Upper lobe of right lung (tissue), 1 donor: ENCODE measurements at regions not wholly inside any gene's neighbourhood (a gene's known extent, or its start where the extent isn't known, plus 50 kb on each side); places are given as distances from the start of the nearest gene placed in this dataset.

ENCODE experiments used
- ATAC-seq: fragments of 200-7000 bp; cut with Tn5 transposase; one replicate; pipeline ENCODE4 v1.9.1; 2020; ENCODE audit warnings: mild to moderate bottlenecking, moderate library complexity
- DNase-seq: peaks from one replicate; pipeline ENCODE4 v3.0.0-alpha.2; 2020
- H3K27ac ChIP-seq: fragments of 200-600 bp; one replicate; pipeline ENCODE4 v1.8.0; 2022
- H3K27me3 ChIP-seq: fragments of 200-600 bp; one replicate; pipeline ENCODE4 v1.8.0; 2022; ENCODE audit warnings: mild to moderate bottlenecking
- H3K36me3 ChIP-seq: fragments of 200-600 bp; one replicate; pipeline ENCODE4 v1.8.0; 2022
- H3K4me1 ChIP-seq: fragments of 200-600 bp; one replicate; pipeline ENCODE4 v1.8.0; 2022
- H3K4me3 ChIP-seq: fragments of 200-600 bp; one replicate; pipeline ENCODE4 v1.8.0; 2022; ENCODE audit warnings: mild to moderate bottlenecking
- H3K9me3 ChIP-seq: fragments of 200-600 bp; one replicate; pipeline ENCODE4 v1.8.0; 2022
- intact Hi-C: fragments of 100-400 bp; cut with DNase I; formaldehyde crosslinking; loops from one replicate; pipeline ENCODE4 v1.11.0; 2022
- TF ChIP-seq, protein P1 (sequence below): fragments of 200-600 bp; IDR thresholded peaks from one replicate; pipeline ENCODE4 v1.8.0; 2022; ENCODE audit warnings: antibody characterized with exemption
- donor health status: DM: no; HTN: yes; CAD: no; lungs with severe emphysema.

DNA sequence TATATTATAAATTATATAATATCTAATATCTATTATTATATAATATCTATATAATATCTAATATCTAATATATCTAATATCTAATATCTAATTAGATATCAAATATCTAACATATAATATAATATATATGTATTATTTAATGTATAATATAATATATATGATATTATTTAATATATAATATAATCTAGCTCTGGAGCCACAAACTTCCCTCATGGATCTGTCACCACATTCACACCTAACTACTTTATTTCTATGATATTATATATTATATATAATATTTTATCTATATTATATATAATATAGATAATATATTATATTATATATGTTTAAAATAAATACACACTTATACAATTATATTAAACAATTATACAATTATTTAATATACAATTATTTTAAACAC is 667.5 kb downstream of the KCTD8 start:
- intact Hi-C loops, result no loop called here
- DNase-seq (no peak), ATAC-seq (no peak)
- H3K4me3 ChIP-seq, result no peak overlapping the region
- no peaks in the 10 kb centered on the region for H3K4me1 ChIP-seq
- TF ChIP-seq, protein P1, sequence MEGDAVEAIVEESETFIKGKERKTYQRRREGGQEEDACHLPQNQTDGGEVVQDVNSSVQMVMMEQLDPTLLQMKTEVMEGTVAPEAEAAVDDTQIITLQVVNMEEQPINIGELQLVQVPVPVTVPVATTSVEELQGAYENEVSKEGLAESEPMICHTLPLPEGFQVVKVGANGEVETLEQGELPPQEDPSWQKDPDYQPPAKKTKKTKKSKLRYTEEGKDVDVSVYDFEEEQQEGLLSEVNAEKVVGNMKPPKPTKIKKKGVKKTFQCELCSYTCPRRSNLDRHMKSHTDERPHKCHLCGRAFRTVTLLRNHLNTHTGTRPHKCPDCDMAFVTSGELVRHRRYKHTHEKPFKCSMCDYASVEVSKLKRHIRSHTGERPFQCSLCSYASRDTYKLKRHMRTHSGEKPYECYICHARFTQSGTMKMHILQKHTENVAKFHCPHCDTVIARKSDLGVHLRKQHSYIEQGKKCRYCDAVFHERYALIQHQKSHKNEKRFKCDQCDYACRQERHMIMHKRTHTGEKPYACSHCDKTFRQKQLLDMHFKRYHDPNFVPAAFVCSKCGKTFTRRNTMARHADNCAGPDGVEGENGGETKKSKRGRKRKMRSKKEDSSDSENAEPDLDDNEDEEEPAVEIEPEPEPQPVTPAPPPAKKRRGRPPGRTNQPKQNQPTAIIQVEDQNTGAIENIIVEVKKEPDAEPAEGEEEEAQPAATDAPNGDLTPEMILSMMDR, result no peak
- H3K27me3 ChIP-seq, result no peaks in the 10 kb centered on the region
- H3K9me3 ChIP-seq, result no peaks in the 10 kb centered on the region
- H3K27ac ChIP-seq, result no peak overlapping the region
- no peaks in the 10 kb centered on the region for H3K36me3 ChIP-seq

DNA sequence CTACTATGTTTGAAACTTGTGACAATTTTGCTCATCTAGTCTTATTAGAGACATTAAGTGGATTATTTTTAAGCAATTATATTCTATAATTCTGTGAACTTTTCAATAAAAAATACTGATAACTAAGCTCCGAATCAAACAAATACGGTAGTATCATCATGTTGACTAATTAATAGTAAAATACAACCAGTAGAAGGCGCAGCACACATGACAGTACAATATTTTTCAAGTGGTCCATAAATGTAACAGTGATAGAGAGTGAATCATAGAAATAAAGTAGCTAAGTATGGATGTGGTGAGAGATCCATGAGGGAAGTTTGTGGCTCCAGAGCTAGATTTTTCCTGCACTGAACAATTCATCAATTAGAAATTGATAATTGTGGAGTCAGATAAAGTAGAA is 666.2 kb downstream of the KCTD8 start:
- intact Hi-C loops, result no loop called here
- Histone ChIP-seq H3K4me3 (no peak overlapping the region), H3K9me3 (no peaks in the 10 kb centered on the region), H3K27ac (no peak overlapping the region), H3K27me3 (no peaks in the 10 kb centered on the region), H3K36me3 (no peaks in the 10 kb centered on the region), H3K4me1 (no peaks in the 10 kb centered on the region)
- ATAC-seq, result no peak
- no peak for DNase-seq
- TF ChIP-seq, protein P1, result no peak

DNA sequence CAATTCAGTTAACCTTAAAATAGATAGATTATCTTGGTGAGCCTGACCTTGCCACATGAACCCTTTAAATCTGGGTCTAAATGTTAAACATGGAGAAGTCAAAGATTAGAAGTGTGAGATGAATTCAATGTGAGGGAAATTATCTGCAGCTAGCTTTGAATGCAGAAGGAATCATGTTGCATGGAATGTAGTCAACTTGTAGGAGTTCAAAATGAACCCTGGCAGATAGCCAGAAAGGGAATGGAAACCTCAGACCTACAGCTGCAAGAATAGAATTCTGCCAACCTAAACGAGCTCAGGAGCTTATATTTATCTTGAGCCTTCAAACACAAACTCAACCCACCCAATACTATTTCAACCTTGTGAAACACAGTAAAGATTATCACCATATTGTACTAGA is 632.5 kb downstream of the KCTD8 start:
- Histone ChIP-seq H3K4me1 (no peaks in the 10 kb centered on the region), H3K27ac (no peak overlapping the region), H3K4me3 (no peak overlapping the region), H3K9me3 (no peaks in the 10 kb centered on the region), H3K27me3 (no peaks in the 10 kb centered on the region), H3K36me3 (no peaks in the 10 kb centered on the region)
- DNase-seq (no peak), ATAC-seq (no peak)
- TF ChIP-seq, protein P1, result no peak
- intact Hi-C loops, result no loop called here

DNA sequence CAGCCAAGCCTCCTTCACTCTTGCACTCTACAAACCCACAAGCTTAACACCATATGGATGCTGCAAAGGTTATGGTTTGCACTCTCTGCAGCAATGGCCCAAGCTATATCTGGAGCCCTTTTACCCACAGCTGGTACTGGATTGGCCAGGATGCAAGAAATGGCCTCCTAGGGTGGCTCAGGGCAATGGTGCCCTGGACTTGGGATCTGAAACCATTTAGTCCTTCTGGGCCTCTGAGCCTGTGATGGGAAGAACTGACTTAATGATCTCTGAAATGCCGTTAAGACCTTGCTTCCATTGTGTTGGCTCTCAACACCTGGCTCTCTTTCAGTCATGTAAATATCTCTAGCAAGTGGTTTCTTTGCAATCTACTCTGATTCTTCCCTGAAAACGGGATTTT is 626.0 kb downstream of the KCTD8 start:
- DNase-seq (no peak), ATAC-seq (no peak)
- no peak overlapping the region for H3K4me3 ChIP-seq
- intact Hi-C loops, result no loop called here
- H3K27ac ChIP-seq, result no peak overlapping the region
- H3K36me3 ChIP-seq, result no peaks in the 10 kb centered on the region
- no peaks in the 10 kb centered on the region for H3K4me1 ChIP-seq
- no peaks in the 10 kb centered on the region for H3K27me3 ChIP-seq
- TF ChIP-seq, protein P1, result no peak
- H3K9me3 ChIP-seq, result peaks cover 3% of the 10 kb centered on the region

DNA sequence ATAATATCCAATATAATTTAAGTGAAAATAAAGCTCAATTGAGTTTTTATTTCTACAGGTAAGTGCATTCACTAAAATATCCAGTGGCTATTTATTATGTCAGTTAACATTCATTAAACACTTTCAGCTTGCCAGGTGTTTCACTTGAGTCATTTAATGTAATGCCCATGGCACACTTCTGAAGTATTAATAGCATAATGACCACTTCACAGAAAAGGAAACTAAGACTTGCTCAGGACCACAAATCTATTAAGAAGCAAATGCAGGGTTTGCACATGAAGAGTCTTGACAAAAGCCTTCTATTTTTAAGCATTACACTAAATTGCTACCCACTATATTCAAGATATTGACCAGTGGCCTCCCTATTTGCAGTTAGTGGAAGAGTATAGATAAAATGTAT is 612.7 kb downstream of the KCTD8 start:
- TF ChIP-seq, protein P1, result no peak
- Histone ChIP-seq H3K4me3 (no peak overlapping the region), H3K4me1 (no peaks in the 10 kb centered on the region), H3K27ac (no peak overlapping the region), H3K36me3 (no peaks in the 10 kb centered on the region), H3K27me3 (no peaks in the 10 kb centered on the region), H3K9me3 (no peaks in the 10 kb centered on the region)
- intact Hi-C loops, result no loop called here
- DNase-seq (no peak), ATAC-seq (no peak)

DNA sequence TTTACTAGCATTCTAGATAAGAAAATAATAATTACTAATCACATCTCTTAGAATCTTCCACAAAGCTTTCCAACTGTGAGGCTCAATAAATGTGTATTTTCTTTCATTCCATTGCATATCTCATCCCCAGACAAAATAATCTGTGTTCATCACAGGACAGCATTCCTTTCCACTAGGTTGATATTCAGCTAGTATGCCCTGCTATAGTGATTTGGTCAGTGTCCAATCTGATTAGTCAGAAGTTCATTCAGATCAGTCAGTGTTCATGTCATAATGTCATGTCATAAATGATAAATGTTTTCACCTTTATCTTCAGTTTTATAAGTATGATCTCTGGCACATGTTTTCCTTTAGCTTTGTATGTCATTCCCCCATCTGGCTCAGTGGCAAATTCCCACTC is 611.4 kb downstream of the KCTD8 start:
- Histone ChIP-seq H3K9me3 (no peaks in the 10 kb centered on the region), H3K4me1 (no peaks in the 10 kb centered on the region), H3K27ac (no peak overlapping the region), H3K4me3 (no peak overlapping the region), H3K27me3 (no peaks in the 10 kb centered on the region), H3K36me3 (no peaks in the 10 kb centered on the region)
- TF ChIP-seq, protein P1, result no peak
- intact Hi-C loops, result no loop called here
- DNase-seq (no peak), ATAC-seq (no peak)
